HAP-1 (cell line): ENCODE measurements at regions not wholly inside any gene's neighbourhood (a gene's known extent, or its start where the extent isn't known, plus 50 kb on each side); places are given as distances from the start of the nearest gene placed in this dataset.
"Not testable (repeated sequence)": the region's sequence is repeated elsewhere in the genome, so short reads cannot be mapped to it uniquely, and the experiment has no call there.

Experiments used
- DNase-seq, 2 experiments: peaks; one replicate each; pipeline ENCODE4 v3.0.0-alpha.2; 2016 to 2020; ENCODE audit warnings: low spot score in 2 of 2
- H3K27me3 ChIP-seq: fragments of 250-450 bp; sonication (Bioruptor Pico); 2 replicates; pipeline ENCODE4 v1.5.1; 2020; ENCODE audit warnings: low read depth, mild to moderate bottlenecking, moderate library complexity
- H3K36me3 ChIP-seq: fragments of 250-450 bp; sonication (Bioruptor Pico); replicated peaks from 2 replicates; pipeline ENCODE4 v1.5.1; 2020; ENCODE audit warnings: mild to moderate bottlenecking
- H3K4me1 ChIP-seq: fragments of 250-450 bp; sonication (Bioruptor Pico); 2 replicates; pipeline ENCODE4 v1.5.1; 2020; ENCODE audit warnings: mild to moderate bottlenecking
- H3K4me3 ChIP-seq: fragments of 250-450 bp; sonication (Bioruptor Pico); 2 replicates; pipeline ENCODE4 v1.5.1; 2020; ENCODE audit warnings: mild to moderate bottlenecking, moderate library complexity
- H3K9me3 ChIP-seq: fragments of 250-450 bp; sonication (Bioruptor Pico); 2 replicates; pipeline ENCODE4 v1.5.1; 2020; ENCODE audit warnings: mild to moderate bottlenecking, moderate library complexity
- in situ Hi-C: fragments of 300-500 bp; cut with MboI; formaldehyde crosslinking; loops from 3 replicates; pipeline ENCODE4 v1.14.3; 2020; ENCODE audit warnings: low sequenced_read_pairs, inconsistent platforms, mixed read lengths

GRCh38 chr20:50445354-50446151 is 64.6 kb upstream of the PTPN1 start:
- Histone ChIP-seq H3K27me3 (no peaks in the 10 kb centered on the region), H3K4me1 (no peaks in the 10 kb centered on the region), H3K4me3 (no peak overlapping the region), H3K9me3 (no peaks in the 10 kb centered on the region), H3K36me3 (no peaks in the 10 kb centered on the region)
- in situ Hi-C loops: no loop called here
- no peak for DNase-seq

- no peak for DNase-seq
- H3K4me3 ChIP-seq: no peak overlapping the region
- in situ Hi-C loops: no loop called here
- no peaks in the 10 kb centered on the region for H3K4me1 ChIP-seq
- H3K27me3 ChIP-seq: no peaks in the 10 kb centered on the region
- no peaks in the 10 kb centered on the region for H3K9me3 ChIP-seq
- H3K36me3 ChIP-seq: no peaks in the 10 kb centered on the region
These were observed 63.7 kb upstream of the PTPN1 start for GRCh38 chr20:50446351-50447101.

GRCh38 chr20:50447102-50447804 is 62.9 kb upstream of the PTPN1 start:
- Histone ChIP-seq H3K4me1 (no peaks in the 10 kb centered on the region), H3K9me3 (no peaks in the 10 kb centered on the region), H3K4me3 (no peak overlapping the region), H3K36me3 (no peaks in the 10 kb centered on the region), H3K27me3 (no peaks in the 10 kb centered on the region)
- no peak for DNase-seq
- in situ Hi-C loops: no loop called here

- H3K4me3 ChIP-seq: no peak overlapping the region
- in situ Hi-C loops: no loop called here
- no peak for DNase-seq
- no peaks in the 10 kb centered on the region for H3K4me1 ChIP-seq
- H3K36me3 ChIP-seq: no peaks in the 10 kb centered on the region
- no peaks in the 10 kb centered on the region for H3K27me3 ChIP-seq
- no peaks in the 10 kb centered on the region for H3K9me3 ChIP-seq
These were observed 62.4 kb upstream of the PTPN1 start for GRCh38 chr20:50447817-50448216.

GRCh38 chr20:50448625-50449403 is 61.4 kb upstream of the PTPN1 start:
- H3K27me3 ChIP-seq, H3K4me1 ChIP-seq, DNase-seq, in situ Hi-C loops, H3K9me3 ChIP-seq, H3K4me3 ChIP-seq, H3K36me3 ChIP-seq: not testable (repeated sequence)

GRCh38 chr20:50449738-50450492 is 60.3 kb upstream of the PTPN1 start:
- no peaks in the 10 kb centered on the region for H3K27me3 ChIP-seq
- no peaks in the 10 kb centered on the region for H3K4me1 ChIP-seq
- H3K36me3 ChIP-seq: no peaks in the 10 kb centered on the region
- no peaks in the 10 kb centered on the region for H3K9me3 ChIP-seq
- DNase-seq: no peak
- in situ Hi-C loops: no loop called here
- H3K4me3 ChIP-seq: no peak overlapping the region

GRCh38 chr20:50450493-50450826 is 59.7 kb upstream of the PTPN1 start:
- DNase-seq: no peak
- Histone ChIP-seq H3K36me3 (no peaks in the 10 kb centered on the region), H3K27me3 (no peaks in the 10 kb centered on the region), H3K4me3 (no peak overlapping the region), H3K9me3 (no peaks in the 10 kb centered on the region), H3K4me1 (no peaks in the 10 kb centered on the region)
- in situ Hi-C loops: no loop called here

GRCh38 chr20:50450881-50451752 is 59.1 kb upstream of the PTPN1 start:
- no peaks in the 10 kb centered on the region for H3K27me3 ChIP-seq
- no peak overlapping the region for H3K4me3 ChIP-seq
- H3K4me1 ChIP-seq: no peaks in the 10 kb centered on the region
- no peak for DNase-seq
- no peaks in the 10 kb centered on the region for H3K36me3 ChIP-seq
- no peaks in the 10 kb centered on the region for H3K9me3 ChIP-seq
- in situ Hi-C loops: no loop called here

- H3K27me3 ChIP-seq, H3K36me3 ChIP-seq, H3K9me3 ChIP-seq, DNase-seq, in situ Hi-C loops, H3K4me1 ChIP-seq, H3K4me3 ChIP-seq: not testable (repeated sequence)
These were observed 58.3 kb upstream of the PTPN1 start for GRCh38 chr20:50451792-50452425.

GRCh38 chr20:50453533-50454244 is 56.5 kb upstream of the PTPN1 start:
- H3K36me3 ChIP-seq: no peaks in the 10 kb centered on the region
- in situ Hi-C loops: no loop called here
- no peaks in the 10 kb centered on the region for H3K27me3 ChIP-seq
- DNase-seq: no peak
- no peaks in the 10 kb centered on the region for H3K9me3 ChIP-seq
- no peaks in the 10 kb centered on the region for H3K4me1 ChIP-seq
- H3K4me3 ChIP-seq: no peak overlapping the region

GRCh38 chr20:50455245-50455644 is 54.9 kb upstream of the PTPN1 start:
- DNase-seq, in situ Hi-C loops: not testable (repeated sequence)

More at GRCh38 chr20:50455245-50455644, 54.9 kb upstream of the PTPN1 start:
- H3K36me3 ChIP-seq, H3K4me3 ChIP-seq, H3K4me1 ChIP-seq, H3K27me3 ChIP-seq, H3K9me3 ChIP-seq: not testable (repeated sequence)
